Esophagus squamous epithelium (tissue), 4 donors: ENCODE measurements at regions not wholly inside any gene's neighbourhood (a gene's known extent, or its start where the extent isn't known, plus 50 kb on each side); places are given as distances from the start of the nearest gene placed in this dataset.

Experiments
- CTCF ChIP-seq, 6 experiments: fragments of 450-650 bp in 4 of 6; fragments of 200-600 bp in 2 of 6; sonication (generic) in 2 of 6; IDR thresholded peaks; one replicate each; pipeline ENCODE4 v1.5.1; 2016 to 2019; ENCODE audit warnings: antibody characterized with exemption in 6 of 6, mild to moderate bottlenecking in 4 of 6, moderate library complexity in 4 of 6
- POLR2A ChIP-seq, 4 donors: fragments of 450-650 bp; IDR thresholded peaks; one replicate each; pipeline ENCODE4 v1.6.1; 2017; ENCODE audit warnings: antibody characterized with exemption in 4 of 4, mild to moderate bottlenecking in 4 of 4, moderate library complexity in 3 of 4

- TF ChIP-seq CTCF (IDR thresholded peaks at IDR 0.05) (no peak), POLR2A (IDR thresholded peaks at IDR 0.05) (no peak)
These were observed 844.3 kb upstream of the MANEA start for GRCh38 chr6:94733066-94733465.
